MM.1S (cell line): ENCODE measurements at regions not wholly inside any gene's neighbourhood (a gene's known extent, or its start where the extent isn't known, plus 50 kb on each side); places are given as distances from the start of the nearest gene placed in this dataset.

Experiments used
- DNase-seq: peaks from one replicate; pipeline ENCODE4 v3.0.0-alpha.2; 2015
- H2AFZ ChIP-seq: fragments of 300-600 bp; sonication (generic); 2 replicates; pipeline ENCODE4 v1.6.0; 2016; ENCODE audit warnings: antibody characterized with exemption, low read length
- H3F3A ChIP-seq: fragments of 300-600 bp; sonication (generic); 2 replicates; pipeline ENCODE4 v1.6.1; 2016; ENCODE audit warnings: mild to moderate bottlenecking, antibody characterized with exemption, low read length, moderate library complexity, mixed read lengths; ENCODE audit not compliant: insufficient read depth
- H3K27ac ChIP-seq: fragments of 300-600 bp; sonication (generic); 2 replicates; pipeline ENCODE4 v1.5.1; 2016; ENCODE audit warnings: mild to moderate bottlenecking, low read length
- H3K27me3 ChIP-seq: fragments of 300-600 bp; sonication (generic); replicated peaks from 2 replicates; pipeline ENCODE4 v1.6.0; 2016; ENCODE audit warnings: low read length; ENCODE audit not compliant: insufficient read depth
- H3K36me3 ChIP-seq: fragments of 300-600 bp; sonication (generic); replicated peaks from 2 replicates; pipeline ENCODE4 v1.6.1; 2016; ENCODE audit warnings: mild to moderate bottlenecking, low read length, mixed read lengths; ENCODE audit not compliant: insufficient read depth
- H3K4me1 ChIP-seq: fragments of 300-600 bp; sonication (generic); 2 replicates; pipeline ENCODE4 v1.6.1; 2016; ENCODE audit warnings: low read length, mixed read lengths
- H3K4me2 ChIP-seq: fragments of 300-600 bp; sonication (generic); 2 replicates; pipeline ENCODE4 v1.6.0; 2016; ENCODE audit warnings: low read depth, low read length
- H3K4me3 ChIP-seq: fragments of 300-600 bp; sonication (generic); 2 replicates; pipeline ENCODE4 v1.5.1; 2016; ENCODE audit warnings: low read length, mixed read lengths
- H3K79me2 ChIP-seq: fragments of 300-600 bp; sonication (generic); 2 replicates; pipeline ENCODE4 v1.6.1; 2016; ENCODE audit warnings: mixed run types, low read length, mixed read lengths
- H3K9ac ChIP-seq: fragments of 300-600 bp; sonication (generic); 2 replicates; pipeline ENCODE4 v1.6.1; 2016; ENCODE audit warnings: low read length, mixed read lengths
- H3K9me2 ChIP-seq: fragments of 300-600 bp; sonication (generic); replicated peaks from 2 replicates; pipeline ENCODE4 v1.6.1; 2016; ENCODE audit warnings: mild to moderate bottlenecking, low read length, mixed read lengths; ENCODE audit not compliant: insufficient read depth
- H3K9me3 ChIP-seq: fragments of 300-600 bp; sonication (generic); replicated peaks from 2 replicates; pipeline ENCODE4 v1.6.1; 2016; ENCODE audit warnings: mild to moderate bottlenecking, low read length, mixed read lengths; ENCODE audit not compliant: insufficient read depth
- H4K20me1 ChIP-seq: fragments of 300-600 bp; sonication (generic); 2 replicates; pipeline ENCODE4 v1.6.1; 2016; ENCODE audit warnings: mild to moderate bottlenecking, low read length, moderate library complexity, mixed read lengths; ENCODE audit not compliant: insufficient read depth
- CTCF ChIP-seq: fragments of 300-600 bp; sonication (generic); IDR thresholded peaks from 2 replicates; pipeline ENCODE4 v1.5.1; 2016; ENCODE audit warnings: antibody characterized with exemption, low read length, mixed read lengths
- EZH2 ChIP-seq: fragments of 300-600 bp; sonication (generic); optimal IDR thresholded peaks from 2 replicates; pipeline ENCODE3; 2017; ENCODE audit warnings: low read depth, mild to moderate bottlenecking, antibody characterized with exemption, low read length, mixed read lengths
- EZH2phosphoT487 ChIP-seq: fragments of 300-600 bp; sonication (generic); IDR thresholded peaks from 2 replicates; pipeline ENCODE4 v1.6.1; 2018; ENCODE audit warnings: antibody characterized with exemption, low read length

DNA sequence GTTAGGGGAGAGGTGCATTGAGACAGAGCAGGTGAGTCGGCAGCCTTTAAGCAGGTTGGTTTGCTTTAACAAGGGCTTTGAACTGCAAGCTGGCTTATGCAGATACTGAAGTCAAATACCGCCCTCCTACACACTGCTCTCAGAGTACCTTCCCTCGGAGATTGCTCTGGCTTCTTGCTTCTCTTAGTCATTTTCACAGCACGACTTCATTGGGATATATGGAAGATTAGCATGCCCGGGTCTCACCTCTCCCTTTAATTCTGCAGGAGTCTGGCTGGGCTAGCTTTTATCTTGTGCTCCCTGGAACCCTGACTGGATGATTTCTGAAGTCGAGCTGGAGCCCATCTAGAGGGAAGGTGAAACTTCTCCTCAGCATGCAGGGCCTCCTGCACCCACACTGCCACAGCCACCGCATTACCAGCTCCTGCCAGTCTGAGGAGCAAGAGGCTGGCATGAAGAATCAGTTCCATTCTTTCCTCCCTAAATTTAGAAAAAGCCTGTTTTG, 395.5 kb upstream of the HNRNPA3 start:
- no peaks in the 10 kb centered on the region for H3K79me2 ChIP-seq
- H3K27me3 ChIP-seq: no peaks in the 10 kb centered on the region
- H4K20me1 ChIP-seq: no peaks in the 10 kb centered on the region
- no peak overlapping the region for H3K4me2 ChIP-seq
- no peaks in the 10 kb centered on the region for H3F3A ChIP-seq
- no peak overlapping the region for H3K4me3 ChIP-seq
- no peaks in the 10 kb centered on the region for H3K4me1 ChIP-seq
- H2AFZ ChIP-seq: no peak overlapping the region
- peak; percentile 19 for TF ChIP-seq CTCF
- TF ChIP-seq EZH2: no peak
- no peak overlapping the region for H3K9ac ChIP-seq
- no peaks in the 10 kb centered on the region for H3K9me3 ChIP-seq
- no peaks in the 10 kb centered on the region for H3K36me3 ChIP-seq
- no peak overlapping the region for H3K27ac ChIP-seq
- no peaks in the 10 kb centered on the region for H3K9me2 ChIP-seq
- no peak for DNase-seq

DNA sequence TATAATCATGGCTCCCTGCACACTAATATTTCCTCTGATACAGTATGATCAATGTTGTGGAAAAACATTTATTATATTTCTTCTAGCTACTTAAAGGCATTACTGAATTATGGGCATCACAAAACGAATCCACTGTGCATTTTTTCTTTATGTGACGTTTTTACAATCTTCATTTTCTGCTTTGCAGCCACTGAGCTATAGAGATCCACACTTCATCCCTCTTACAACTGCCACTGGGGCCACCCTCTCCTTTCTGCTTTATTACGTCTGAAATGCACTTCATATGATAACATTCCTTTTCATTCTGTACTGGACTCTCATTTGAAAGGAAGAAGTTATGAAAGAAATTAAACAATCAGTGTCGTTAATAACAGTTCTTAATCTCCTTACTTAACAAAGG, 394.5 kb upstream of the HNRNPA3 start:
- Histone ChIP-seq H3K27ac (no peak overlapping the region), H3K4me1 (no peaks in the 10 kb centered on the region), H3K36me3 (no peaks in the 10 kb centered on the region), H3K9ac (no peak overlapping the region), H3K9me2 (no peaks in the 10 kb centered on the region), H3K27me3 (no peaks in the 10 kb centered on the region), H3K79me2 (no peaks in the 10 kb centered on the region), H4K20me1 (no peaks in the 10 kb centered on the region), H2AFZ (no peak overlapping the region), H3K4me2 (no peak overlapping the region), H3F3A (no peaks in the 10 kb centered on the region), H3K9me3 (no peaks in the 10 kb centered on the region), H3K4me3 (no peak overlapping the region)
- no peak for DNase-seq
- TF ChIP-seq CTCF: no peak

- Histone ChIP-seq H4K20me1 (no peaks in the 10 kb centered on the region), H3K27ac (no peak overlapping the region), H3K9me3 (no peaks in the 10 kb centered on the region), H3F3A (no peaks in the 10 kb centered on the region), H3K27me3 (no peaks in the 10 kb centered on the region), H3K4me1 (no peaks in the 10 kb centered on the region), H2AFZ (no peak overlapping the region), H3K4me3 (no peak overlapping the region), H3K9ac (no peak overlapping the region), H3K9me2 (no peaks in the 10 kb centered on the region), H3K79me2 (no peaks in the 10 kb centered on the region), H3K36me3 (no peaks in the 10 kb centered on the region), H3K4me2 (no peak overlapping the region)
- no peak for TF ChIP-seq EZH2
- no peak for TF ChIP-seq CTCF
- no peak for TF ChIP-seq EZH2phosphoT487
- no peak for DNase-seq
Observed at GRCh38 chr2:176818617-176819016, 394.0 kb upstream of the HNRNPA3 start.

GRCh38 chr2:176819306-176819705, 393.3 kb upstream of the HNRNPA3 start:
- Histone ChIP-seq H4K20me1 (no peaks in the 10 kb centered on the region), H3K4me2 (no peak overlapping the region), H3K9ac (no peak overlapping the region), H3K9me2 (no peaks in the 10 kb centered on the region), H3K27ac (no peak overlapping the region), H3K36me3 (no peaks in the 10 kb centered on the region), H3K79me2 (no peaks in the 10 kb centered on the region), H3K9me3 (no peaks in the 10 kb centered on the region), H2AFZ (no peak overlapping the region), H3K4me3 (no peak overlapping the region), H3F3A (no peaks in the 10 kb centered on the region), H3K4me1 (no peaks in the 10 kb centered on the region), H3K27me3 (no peaks in the 10 kb centered on the region)
- no peak for DNase-seq
- TF ChIP-seq EZH2phosphoT487: no peak
